GM21360 (cell line): ENCODE measurements at regions not wholly inside any gene's neighbourhood (a gene's known extent, or its start where the extent isn't known, plus 50 kb on each side); places are given as distances from the start of the nearest gene placed in this dataset.
"Not testable (repeated sequence)": the region's sequence is repeated elsewhere in the genome, so short reads cannot be mapped to it uniquely, and the experiment has no call there.

Experiments
- ATAC-seq: cut with Tn5 transposase; IDR thresholded peaks from one replicate; pipeline ENCODE4 v1.9.1; 2021; ENCODE audit warnings: mild to moderate bottlenecking, moderate library complexity; ENCODE audit not compliant: unreplicated experiment

DNA sequence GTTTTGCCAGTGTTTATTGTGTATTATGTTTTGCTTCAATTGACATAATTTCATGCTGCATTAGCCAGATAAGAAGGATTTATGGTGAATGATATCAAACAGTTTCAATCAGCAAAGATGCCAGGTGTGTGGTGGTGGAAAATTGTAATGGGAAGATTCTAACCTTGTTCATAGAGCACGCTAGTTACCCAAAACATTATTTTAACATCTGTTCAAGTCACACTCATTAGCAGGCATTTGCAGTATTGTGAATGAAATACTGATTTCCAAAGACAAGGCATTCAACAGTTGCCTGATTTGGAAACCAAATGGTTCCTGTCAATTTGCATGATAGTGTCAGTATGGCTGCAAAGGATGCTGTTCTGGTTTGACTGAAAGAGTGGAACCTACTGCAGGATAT is 129.7 kb downstream of the EPC1 start:
- no peak for ATAC-seq

GRCh38 chr10:32213838-32214237 is 133.1 kb downstream of the EPC1 start:
- not testable (repeated sequence) for ATAC-seq

- ATAC-seq: no peak
Measured at GRCh38 chr10:32211046-32211363, 136.0 kb downstream of the EPC1 start.

- ATAC-seq: no peak
Measured at GRCh38 chr10:32210306-32211045, 136.5 kb downstream of the EPC1 start.

DNA sequence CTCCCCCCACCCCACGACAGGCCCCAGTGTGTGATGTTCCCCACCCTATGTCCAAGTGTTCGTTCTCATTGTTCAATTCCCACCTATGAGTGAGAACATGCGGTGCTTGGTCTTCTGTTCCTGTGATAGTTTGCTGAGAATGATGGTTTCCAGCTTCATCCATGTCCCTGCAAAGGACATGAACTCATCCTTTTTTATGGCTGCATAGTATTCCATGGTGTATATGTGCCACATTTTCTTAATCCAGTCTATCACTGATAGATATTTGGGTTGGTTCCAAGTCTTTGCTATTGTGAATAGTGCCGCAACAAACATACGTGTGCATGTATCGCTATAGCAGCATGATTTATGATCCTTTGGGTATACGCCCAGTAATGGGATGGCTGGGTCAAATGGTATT is 139.0 kb downstream of the EPC1 start:
- not testable (repeated sequence) for ATAC-seq

DNA sequence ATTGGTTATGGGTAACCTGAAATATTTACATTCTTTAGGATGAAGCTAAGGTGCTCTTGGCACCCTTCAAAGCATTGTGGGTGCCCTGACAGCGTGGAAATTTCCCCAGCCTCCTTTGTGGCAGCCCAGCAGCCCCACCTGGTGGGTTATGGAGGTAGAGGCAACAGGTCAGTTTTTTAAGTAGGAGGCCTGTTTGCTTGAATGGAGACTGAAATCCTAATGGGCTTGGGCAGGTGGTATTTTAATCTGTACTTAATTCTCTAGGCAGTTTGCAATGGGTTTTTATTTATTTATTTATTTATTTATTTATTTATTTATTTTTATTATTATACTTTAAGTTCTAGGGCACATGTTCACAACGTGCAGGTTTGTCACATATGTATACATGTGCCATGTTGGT is 139.4 kb downstream of the EPC1 start:
- no peak for ATAC-seq

DNA sequence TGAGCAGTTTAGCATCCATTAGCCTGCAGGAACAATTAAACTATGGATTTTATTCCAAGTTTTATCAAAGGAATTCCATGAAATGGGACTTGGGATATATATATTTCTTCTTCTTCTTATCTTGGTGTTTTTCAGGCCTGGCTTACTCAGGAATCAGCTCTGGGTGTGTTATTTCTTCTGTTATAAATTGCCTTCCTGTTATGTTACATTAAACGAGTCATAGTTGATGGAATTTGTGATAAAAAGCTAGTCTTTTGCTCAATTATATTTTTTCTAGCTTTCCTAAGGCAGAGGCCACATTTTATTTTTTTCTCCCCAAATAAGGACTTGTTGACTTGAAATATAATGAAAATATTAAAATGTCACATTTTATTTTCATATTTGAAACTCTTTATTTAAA is 141.3 kb downstream of the EPC1 start:
- no peak for ATAC-seq

DNA sequence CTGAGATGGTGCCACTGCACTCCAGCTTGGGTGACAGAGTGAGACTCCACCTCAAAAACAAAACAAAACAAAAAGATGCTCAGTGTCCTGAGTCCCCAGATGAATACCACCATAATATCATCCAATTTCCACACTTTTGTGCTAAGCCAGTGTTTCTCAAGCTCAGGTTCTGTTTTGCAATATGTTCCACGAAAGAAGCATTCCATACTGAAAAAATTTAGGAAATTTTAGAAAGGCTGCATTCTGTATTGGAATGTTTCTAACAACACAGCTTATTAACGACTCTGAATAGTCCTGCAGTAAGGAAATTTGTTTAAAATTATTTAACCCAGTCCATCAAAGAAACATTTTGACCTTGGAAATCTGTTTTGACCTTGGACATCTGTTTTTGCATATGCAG is 142.4 kb downstream of the EPC1 start:
- ATAC-seq: no peak

DNA sequence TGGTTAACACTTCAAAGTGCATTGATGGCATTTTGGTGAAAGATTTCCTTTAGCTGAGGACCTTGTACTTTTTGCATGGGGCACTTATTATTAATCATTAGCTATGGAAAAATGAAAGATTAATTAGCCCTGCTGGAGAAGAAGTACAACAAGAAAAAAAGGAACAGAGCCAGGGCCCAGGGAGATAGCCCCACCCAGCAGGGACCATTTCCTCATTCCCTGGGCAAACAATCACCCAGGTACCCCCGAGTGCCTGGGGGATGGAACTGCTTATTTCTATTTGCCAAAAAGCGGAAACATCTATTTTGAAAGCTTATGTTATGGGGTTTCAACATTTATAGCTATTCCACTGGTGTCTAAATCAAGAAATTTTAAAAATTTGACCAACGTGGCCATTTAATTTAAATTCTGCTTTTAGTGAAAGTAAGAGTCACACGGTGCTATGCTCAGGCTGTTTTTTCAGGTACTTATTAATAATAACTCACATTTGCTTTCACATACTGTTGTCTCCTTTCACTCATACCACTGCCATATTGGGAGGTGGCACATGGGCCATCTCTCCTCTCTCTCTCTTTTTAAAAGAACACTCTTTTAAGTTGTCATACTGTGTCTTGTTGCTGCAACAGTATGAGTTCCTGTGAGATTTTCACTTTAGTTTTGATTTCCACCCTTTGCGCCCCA is 143.6 kb upstream of the KIF5B start:
- ATAC-seq: no peak

- no peak for ATAC-seq
Measured at GRCh38 chr10:32197423-32197822, 141.2 kb upstream of the KIF5B start.

DNA sequence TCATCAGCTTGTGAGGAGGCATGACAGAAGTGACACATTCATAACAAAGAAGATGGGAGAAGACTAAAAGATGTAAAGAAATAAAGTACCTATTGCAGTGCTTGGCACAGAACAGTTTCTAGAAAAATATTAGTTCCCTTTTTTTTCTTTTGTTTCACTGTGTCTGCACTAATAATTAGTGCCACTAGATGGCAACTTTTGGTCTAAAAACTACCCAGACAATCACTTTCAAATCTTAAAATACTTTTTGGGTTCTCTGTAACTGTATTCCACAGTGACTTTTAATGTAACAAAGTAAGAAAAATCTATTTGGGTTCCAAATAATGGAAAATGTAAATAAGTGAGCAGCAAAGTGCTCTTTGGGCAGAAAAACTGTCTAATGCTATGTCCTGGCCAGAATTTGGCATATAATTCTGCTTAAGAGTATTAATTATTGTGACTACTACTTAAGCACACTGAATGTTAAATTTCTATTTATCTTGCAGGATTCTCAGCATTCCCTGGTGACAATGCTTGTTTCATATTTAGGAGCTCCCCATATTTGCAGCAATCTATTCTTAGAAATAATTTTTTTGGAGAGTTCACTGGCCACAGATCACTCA is 134.8 kb upstream of the KIF5B start:
- ATAC-seq: peak; percentile 68

GRCh38 chr10:32189400-32190084 is 133.3 kb upstream of the KIF5B start:
- ATAC-seq: no peak

DNA sequence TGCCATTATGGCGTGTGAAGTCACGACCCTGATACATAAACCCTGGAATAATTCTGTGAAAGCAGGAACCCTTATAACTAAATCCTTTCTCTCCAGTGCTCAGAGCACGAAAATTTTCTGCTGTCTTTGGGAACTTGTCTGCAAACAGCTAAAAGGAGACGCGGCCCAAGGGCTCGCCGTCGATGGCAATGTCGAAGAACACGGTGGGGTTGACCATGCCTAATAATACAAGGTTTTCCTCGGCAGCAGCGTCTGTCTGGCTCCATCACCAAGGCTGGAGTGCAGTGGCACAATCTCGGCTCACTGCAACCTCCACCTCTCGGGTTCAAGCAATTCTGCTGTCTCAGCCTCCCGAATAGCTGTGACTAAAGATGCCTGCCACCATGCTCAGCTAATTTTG is 132.4 kb upstream of the KIF5B start:
- ATAC-seq: not testable (repeated sequence)

DNA sequence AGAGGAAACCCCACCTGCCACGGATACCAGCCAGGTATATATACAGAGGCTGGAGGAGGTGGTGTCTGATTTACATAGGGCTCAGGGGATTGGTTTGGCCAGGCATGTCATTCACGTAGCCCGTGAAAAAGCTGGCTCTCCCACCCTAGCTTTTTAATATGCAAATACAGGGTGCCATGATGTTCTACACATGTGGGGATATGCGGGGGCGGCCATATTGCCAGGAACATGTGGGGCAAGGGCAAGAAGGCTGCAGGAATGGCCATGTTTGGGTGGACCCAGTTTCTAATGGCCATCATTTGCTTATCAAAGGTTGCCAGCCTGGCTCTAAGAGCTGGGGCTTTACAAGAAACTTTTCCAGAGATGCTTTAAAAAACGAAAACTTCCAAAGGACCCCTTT is 131.5 kb upstream of the KIF5B start:
- ATAC-seq: no peak

DNA sequence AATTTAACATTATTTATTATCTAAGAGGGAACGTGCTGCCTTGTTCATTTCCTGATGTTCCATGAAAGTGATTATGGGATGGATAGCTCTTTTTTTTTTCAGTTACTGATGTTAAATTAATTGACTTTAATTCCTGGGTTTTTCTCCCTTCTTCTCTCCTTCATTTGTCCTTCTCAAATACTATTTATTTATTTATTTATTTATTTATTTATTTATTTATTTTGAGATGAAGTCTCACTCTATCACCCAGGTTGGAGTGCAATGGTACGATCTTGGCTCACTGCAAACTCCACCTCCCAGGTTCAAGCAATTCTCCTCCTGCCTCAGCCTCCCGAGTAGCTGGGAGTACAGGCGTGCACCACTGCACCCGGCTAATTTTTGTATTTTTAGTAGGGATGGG is 127.4 kb upstream of the KIF5B start:
- ATAC-seq: not testable (repeated sequence)

DNA sequence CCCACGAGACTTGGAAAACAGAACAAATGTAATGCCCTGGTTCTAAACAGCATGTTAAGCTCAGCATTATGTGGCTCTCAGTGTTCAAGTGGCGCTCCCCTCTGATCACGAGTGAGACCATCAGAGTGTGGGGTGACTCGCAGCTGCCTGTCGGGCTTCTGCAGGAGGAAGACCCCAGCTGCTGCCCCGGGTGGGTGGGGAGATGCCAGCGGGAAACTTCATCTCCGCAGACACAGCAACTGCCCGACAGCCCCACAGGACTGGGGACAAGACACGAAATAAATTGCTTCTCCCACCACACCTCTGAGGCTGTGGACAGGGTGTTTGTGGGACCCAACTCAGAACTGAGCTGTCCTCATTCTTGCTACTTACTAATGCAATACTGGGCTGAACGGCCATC is 126.3 kb upstream of the KIF5B start:
- no peak for ATAC-seq

- no peak for ATAC-seq
Measured at GRCh38 chr10:32180390-32181280, 124.4 kb upstream of the KIF5B start.

GRCh38 chr10:32179836-32180235 is 123.6 kb upstream of the KIF5B start:
- no peak for ATAC-seq

DNA sequence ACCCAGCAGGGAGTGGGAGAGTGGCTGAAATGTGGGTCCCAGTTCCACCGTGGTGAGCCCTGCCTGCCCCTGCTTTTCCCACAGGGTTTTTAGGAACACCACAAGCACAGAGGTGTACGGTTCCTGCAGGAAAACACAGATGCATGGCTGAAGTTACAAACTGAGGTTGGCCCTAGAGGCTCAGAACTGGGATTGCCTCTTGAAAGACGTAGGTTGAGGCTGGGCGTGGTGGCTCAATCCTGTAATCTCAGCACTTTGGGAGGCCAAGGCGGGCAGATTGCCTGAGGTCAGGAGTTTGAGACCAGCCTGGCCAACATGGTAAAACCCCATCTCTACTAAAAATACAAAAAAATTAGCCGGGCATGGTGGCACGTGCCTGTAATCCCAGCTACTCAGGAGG is 121.4 kb upstream of the KIF5B start:
- ATAC-seq: not testable (repeated sequence)

DNA sequence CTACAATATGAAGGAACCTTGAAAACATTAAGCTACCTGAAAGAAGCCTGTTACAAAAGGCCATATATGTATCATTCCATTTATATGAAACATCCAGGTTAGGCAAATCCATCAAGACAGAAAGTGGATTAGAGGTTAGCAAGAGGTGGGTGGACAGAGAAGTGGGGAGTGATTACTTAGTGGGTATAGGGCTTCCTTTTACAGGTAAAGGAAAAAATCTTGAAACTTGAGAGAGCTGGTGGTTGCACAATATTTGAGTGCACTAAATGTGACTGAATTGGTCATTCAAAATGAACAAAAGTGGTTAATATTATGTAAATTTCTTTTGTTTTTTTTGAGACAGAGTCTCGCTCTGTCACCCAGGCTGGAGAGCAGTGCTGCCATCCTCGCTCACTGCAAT is 119.4 kb upstream of the KIF5B start:
- no peak for ATAC-seq
